Sigmoid colon (tissue), 6 donors: ENCODE measurements at regions not wholly inside any gene's neighbourhood (a gene's known extent, or its start where the extent isn't known, plus 50 kb on each side); places are given as distances from the start of the nearest gene placed in this dataset.
"Not testable (repeated sequence)": the region's sequence is repeated elsewhere in the genome, so short reads cannot be mapped to it uniquely, and the experiment has no call there.

Experiments used
- DNase-seq: peaks from one replicate; pipeline ENCODE4 v3.0.0-alpha.2; 2019
- H3K27ac ChIP-seq, 4 donors: fragments of 200-600 bp; sonication (generic); one replicate each; pipeline ENCODE4 v1.5.1; 2016 to 2019; ENCODE audit warnings: mild to moderate bottlenecking in 1 of 4
- H3K27me3 ChIP-seq, 3 donors: fragments of 200-600 bp; sonication (generic); one replicate each; pipeline ENCODE4 v1.5.1; 2019; ENCODE audit warnings: mild to moderate bottlenecking in 1 of 3
- H3K36me3 ChIP-seq, 4 donors: fragments of 200-600 bp; sonication (generic); one replicate each; pipeline ENCODE4 v1.5.1; 2016 to 2019
- H3K4me1 ChIP-seq, 4 donors: fragments of 200-600 bp; sonication (generic); one replicate each; pipeline ENCODE4 v1.5.1; 2017 to 2019
- H3K4me3 ChIP-seq, 4 donors: fragments of 200-600 bp; sonication (generic); one replicate each; pipeline ENCODE4 v1.5.1; 2017 to 2019; ENCODE audit warnings: mild to moderate bottlenecking in 2 of 4, moderate library complexity in 1 of 4
- H3K9me3 ChIP-seq, 4 donors: fragments of 200-600 bp in 3 of 4; sonication (generic) in 3 of 4; one replicate each; pipeline versions ENCODE4 v1.5.1 to v1.6.1; 2013 to 2019
- EP300 ChIP-seq, 4 donors: sonication (generic); formaldehyde crosslinking; IDR thresholded peaks; one replicate each; pipeline ENCODE4 v1.6.1; 2017; ENCODE audit warnings: antibody characterized with exemption in 4 of 4
- POLR2A ChIP-seq, 2 donors: fragments of 450-650 bp; IDR thresholded peaks; one replicate each; pipeline ENCODE4 v1.6.1; 2016; ENCODE audit warnings: antibody characterized with exemption in 2 of 2, mild to moderate bottlenecking in 2 of 2, moderate library complexity in 2 of 2
- POLR2AphosphoS5 ChIP-seq, 4 donors: sonication (generic); formaldehyde crosslinking; IDR thresholded peaks; one replicate each; pipeline ENCODE4 v1.6.1; 2017; ENCODE audit warnings: antibody characterized with exemption in 4 of 4
- WGBS, 2 donors: extraction: QIAGEN DNeasy Blood & Tissue Kit; methylation state at CpG; one replicate each; pipeline ENCODE4 v1.1.7; 2013; 5-methylcytosine and 5-hydroxymethylcytosine counted together
- intact Hi-C: fragments of 100-400 bp; cut with DNase I; formaldehyde crosslinking; loops from one replicate; pipeline ENCODE4 v1.15.1; 2023
- TF ChIP-seq, protein P1 (sequence below), 4 experiments: fragments of 450-650 bp in 3 of 4; fragments of 200-600 bp in 1 of 4; IDR thresholded peaks; one replicate each; pipeline ENCODE4 v1.5.1; 2016 to 2019; ENCODE audit warnings: antibody characterized with exemption in 4 of 4, mild to moderate bottlenecking in 3 of 4, moderate library complexity in 2 of 4
- donor health status: healthy with polysubstance abuse.
- donor health status: healthy.

DNA sequence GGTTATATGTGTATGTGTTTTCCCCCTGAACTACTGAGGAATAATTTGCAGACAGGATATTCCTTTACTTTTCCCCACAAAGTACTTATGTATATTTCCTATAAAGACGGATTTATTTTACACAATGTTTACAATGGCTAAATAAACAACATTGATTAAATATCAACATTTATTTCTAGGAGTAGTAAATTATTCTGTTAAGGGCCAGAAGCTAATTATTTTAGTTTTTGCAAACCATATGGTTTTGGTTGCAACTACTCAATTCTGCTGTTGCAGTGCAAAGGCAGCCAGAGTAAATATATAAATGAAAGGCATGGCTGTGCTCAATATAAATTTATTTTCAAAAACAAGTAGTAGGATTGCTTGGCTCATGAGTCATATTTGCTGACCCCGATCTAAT, 907.1 kb upstream of the MBL2 start:
- Histone ChIP-seq H3K4me1 (no peaks in the 10 kb centered on the region), H3K27ac (no peak overlapping the region), H3K36me3 (no peaks in the 10 kb centered on the region), H3K27me3 (no peaks in the 10 kb centered on the region), H3K9me3 (no peaks in the 10 kb centered on the region), H3K4me3 (no peak overlapping the region)
- TF ChIP-seq EP300 (IDR thresholded peaks at IDR 0.05) = no peak
- DNase-seq = no peak
- WGBS, 2 donors = 52 to 56% methylated on average over 2 of the region's 2 CpGs
- intact Hi-C loops = no loop called here

DNA sequence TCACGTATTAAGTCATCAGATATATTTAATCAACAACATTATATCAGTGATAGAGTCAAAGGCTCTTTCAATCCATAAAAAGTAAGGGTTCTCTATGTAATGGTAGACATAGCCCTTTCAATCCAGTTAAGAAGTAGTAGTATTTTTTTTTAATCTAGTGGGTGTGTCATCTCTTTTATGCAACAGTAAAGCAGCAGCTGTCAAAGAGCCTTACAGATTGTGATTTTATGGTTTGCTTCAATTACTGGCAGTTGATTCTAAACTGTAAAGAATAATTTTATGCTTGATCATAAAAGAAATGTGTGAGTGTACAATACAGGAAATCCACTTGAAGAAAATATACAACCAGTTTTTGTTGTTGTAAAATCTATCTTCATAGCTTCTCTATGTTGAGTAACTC, 902.6 kb upstream of the MBL2 start:
- WGBS, 2 donors = 14 to 35% methylated on average over 1 of the region's 1 CpG
- Histone ChIP-seq H3K36me3 (no peaks in the 10 kb centered on the region), H3K9me3 (no peaks in the 10 kb centered on the region), H3K27ac (no peak overlapping the region), H3K4me3 (no peak overlapping the region), H3K27me3 (no peaks in the 10 kb centered on the region), H3K4me1 (no peaks in the 10 kb centered on the region)
- no peak for DNase-seq
- intact Hi-C loops = no loop called here
- TF ChIP-seq, protein P1, sequence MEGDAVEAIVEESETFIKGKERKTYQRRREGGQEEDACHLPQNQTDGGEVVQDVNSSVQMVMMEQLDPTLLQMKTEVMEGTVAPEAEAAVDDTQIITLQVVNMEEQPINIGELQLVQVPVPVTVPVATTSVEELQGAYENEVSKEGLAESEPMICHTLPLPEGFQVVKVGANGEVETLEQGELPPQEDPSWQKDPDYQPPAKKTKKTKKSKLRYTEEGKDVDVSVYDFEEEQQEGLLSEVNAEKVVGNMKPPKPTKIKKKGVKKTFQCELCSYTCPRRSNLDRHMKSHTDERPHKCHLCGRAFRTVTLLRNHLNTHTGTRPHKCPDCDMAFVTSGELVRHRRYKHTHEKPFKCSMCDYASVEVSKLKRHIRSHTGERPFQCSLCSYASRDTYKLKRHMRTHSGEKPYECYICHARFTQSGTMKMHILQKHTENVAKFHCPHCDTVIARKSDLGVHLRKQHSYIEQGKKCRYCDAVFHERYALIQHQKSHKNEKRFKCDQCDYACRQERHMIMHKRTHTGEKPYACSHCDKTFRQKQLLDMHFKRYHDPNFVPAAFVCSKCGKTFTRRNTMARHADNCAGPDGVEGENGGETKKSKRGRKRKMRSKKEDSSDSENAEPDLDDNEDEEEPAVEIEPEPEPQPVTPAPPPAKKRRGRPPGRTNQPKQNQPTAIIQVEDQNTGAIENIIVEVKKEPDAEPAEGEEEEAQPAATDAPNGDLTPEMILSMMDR (IDR thresholded peaks at IDR 0.05) = no peak
- TF ChIP-seq POLR2AphosphoS5 (IDR thresholded peaks at IDR 0.05) (no peak), EP300 (IDR thresholded peaks at IDR 0.05) (no peak), POLR2A (IDR thresholded peaks at IDR 0.05) (no peak)

DNA sequence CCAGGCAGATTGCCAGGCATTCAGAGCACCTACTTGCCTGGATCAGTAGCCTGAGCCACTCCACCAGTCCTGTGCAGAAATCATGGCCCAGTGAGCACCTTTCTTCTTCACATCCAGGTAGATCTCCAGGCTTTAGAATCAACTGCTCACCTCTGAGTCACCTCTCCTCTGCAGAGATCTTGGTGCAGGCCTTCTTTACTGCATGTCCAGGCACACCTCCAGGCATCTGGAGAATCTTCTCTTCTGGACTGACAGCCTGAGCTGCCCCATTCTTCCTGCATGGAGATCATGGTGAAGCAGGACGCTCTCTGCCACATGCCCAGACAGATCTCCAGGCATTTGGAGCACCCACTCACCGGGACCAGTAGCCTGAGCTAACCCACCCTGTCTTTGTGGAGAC, 894.5 kb upstream of the MBL2 start:
- Histone ChIP-seq H3K9me3 (no peaks in the 10 kb centered on the region), H3K4me1 (peaks cover 0 to 7% (median 3%) of the 10 kb centered on the region in 4 donors), H3K27me3 (no peaks in the 10 kb centered on the region), H3K36me3 (no peaks in the 10 kb centered on the region), H3K27ac (no peak overlapping the region), H3K4me3 (no peak overlapping the region)
- WGBS, 2 donors = 96 to 98% methylated on average over 2 of the region's 2 CpGs
- DNase-seq = no peak
- no peak for TF ChIP-seq POLR2A (IDR thresholded peaks at IDR 0.05)
- TF ChIP-seq, protein P1 (IDR thresholded peaks at IDR 0.05) = no peak
- TF ChIP-seq EP300 (IDR thresholded peaks at IDR 0.05) = no peak
- TF ChIP-seq POLR2AphosphoS5 (IDR thresholded peaks at IDR 0.05) = no peak
- intact Hi-C loops = no loop called here

DNA sequence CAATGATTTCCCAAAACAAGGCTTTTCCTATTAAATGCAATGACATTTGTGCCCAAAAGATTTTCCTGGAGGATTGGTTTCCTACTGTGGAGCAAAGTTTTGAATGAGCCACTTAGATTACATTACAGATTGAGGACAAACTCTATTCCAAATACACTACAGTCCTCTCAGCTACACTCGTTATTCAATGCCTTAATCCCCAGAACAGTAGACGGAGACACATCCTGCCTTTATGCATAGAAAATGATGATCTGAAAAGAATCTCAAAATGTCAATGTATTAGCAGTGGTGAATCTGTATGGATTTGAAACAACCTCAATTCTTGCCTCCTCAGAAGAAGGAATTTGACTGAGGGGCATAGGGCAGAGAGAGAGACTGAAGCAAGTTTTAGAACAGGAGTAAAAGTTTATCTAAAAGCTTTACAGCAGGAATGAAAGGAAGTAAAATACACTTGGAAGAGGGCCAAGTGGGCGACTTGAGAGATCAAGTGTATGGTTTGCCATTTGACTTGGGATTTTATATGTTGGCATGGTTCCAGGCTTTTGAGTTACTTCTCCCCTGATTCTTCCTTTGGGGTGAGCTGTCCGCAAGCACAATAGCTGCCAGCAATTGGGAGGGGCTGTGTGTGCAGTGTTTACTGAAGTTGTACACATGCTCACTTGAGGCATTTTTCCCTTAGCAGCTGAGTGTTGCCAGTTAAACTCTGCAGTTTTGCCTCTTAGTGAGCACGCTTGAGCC, 891.9 kb upstream of the MBL2 start:
- 4 to 31% methylated on average over 5 of the region's 5 CpGs for WGBS, 2 donors
- no peak for TF ChIP-seq EP300 (IDR thresholded peaks at IDR 0.05)
- TF ChIP-seq POLR2AphosphoS5 (IDR thresholded peaks at IDR 0.05) = no peak
- TF ChIP-seq, protein P1 (IDR thresholded peaks at IDR 0.05) = no peak
- TF ChIP-seq POLR2A (IDR thresholded peaks at IDR 0.05) = no peak
- H3K27ac ChIP-seq = no peak overlapping the region

DNA sequence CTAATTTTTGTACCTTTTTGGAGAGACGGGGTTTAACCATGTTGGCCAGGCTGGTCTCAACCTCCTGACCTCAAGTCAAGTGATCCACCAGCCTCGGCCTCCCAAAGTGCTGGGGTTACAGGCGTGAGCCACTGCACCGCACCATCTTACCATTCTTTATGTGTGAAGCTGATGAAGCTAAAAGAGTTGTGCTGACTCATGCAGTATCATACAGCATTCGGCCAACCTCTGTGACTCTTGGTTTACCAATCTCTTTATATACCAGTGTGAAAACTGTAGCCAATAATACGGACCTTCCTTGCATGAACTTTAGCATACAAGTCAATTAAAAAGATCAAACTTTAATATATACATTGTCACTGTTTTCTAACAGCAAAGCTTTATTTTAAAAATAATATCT, 878.2 kb upstream of the MBL2 start:
- H3K36me3 ChIP-seq = no peaks in the 10 kb centered on the region
- H3K27me3 ChIP-seq = no peaks in the 10 kb centered on the region
- H3K27ac ChIP-seq = no peak overlapping the region
- intact Hi-C loops = no loop called here
- no peak overlapping the region for H3K4me3 ChIP-seq
- no peak for TF ChIP-seq EP300 (IDR thresholded peaks at IDR 0.05)
- TF ChIP-seq, protein P1 (IDR thresholded peaks at IDR 0.05) = no peak
- TF ChIP-seq POLR2AphosphoS5 (IDR thresholded peaks at IDR 0.05) = no peak
- TF ChIP-seq POLR2A (IDR thresholded peaks at IDR 0.05) = no peak
- WGBS, 2 donors = 92 to 96% methylated on average over 6 of the region's 6 CpGs
- H3K4me1 ChIP-seq = no peaks in the 10 kb centered on the region
- no peak for DNase-seq
- H3K9me3 ChIP-seq = no peaks in the 10 kb centered on the region

More for the DNA sequence above, 891.9 kb upstream of the MBL2 start:
- peaks cover 0 to 7% (median 3%) of the 10 kb centered on the region in 4 donors for H3K4me1 ChIP-seq
- DNase-seq = no peak
- H3K36me3 ChIP-seq = no peaks in the 10 kb centered on the region
- H3K9me3 ChIP-seq = no peaks in the 10 kb centered on the region
- intact Hi-C loops = no loop called here
- no peaks in the 10 kb centered on the region for H3K27me3 ChIP-seq
- H3K4me3 ChIP-seq = no peak overlapping the region

DNA sequence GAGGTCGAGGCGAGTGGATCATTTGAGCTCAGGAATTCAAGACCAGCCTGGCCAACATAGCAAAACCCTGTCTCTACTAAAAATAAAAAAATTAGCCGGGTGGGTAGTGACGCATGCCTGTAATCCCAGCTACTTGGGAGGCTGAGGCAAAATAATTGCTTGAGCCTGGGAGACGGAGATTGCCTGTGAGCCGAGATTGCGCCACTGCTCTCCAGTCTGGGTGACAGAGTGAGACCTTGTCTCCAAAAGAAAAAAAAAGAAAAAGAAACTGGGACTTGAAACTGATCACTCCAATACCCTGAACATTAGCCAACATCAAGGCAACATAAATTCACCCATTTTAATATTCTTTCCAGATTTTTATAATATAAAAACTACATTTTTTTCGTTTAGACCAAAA, 874.6 kb upstream of the MBL2 start:
- H3K27me3 ChIP-seq, intact Hi-C loops, H3K36me3 ChIP-seq, H3K4me1 ChIP-seq, H3K27ac ChIP-seq, DNase-seq, H3K4me3 ChIP-seq, H3K9me3 ChIP-seq: not testable (repeated sequence)
- WGBS, 2 donors = 73 to 77% methylated on average over 8 of the region's 8 CpGs
